Omental fat pad (tissue), 3 donors: ENCODE measurements at regions not wholly inside any gene's neighbourhood (a gene's known extent, or its start where the extent isn't known, plus 50 kb on each side); places are given as distances from the start of the nearest gene placed in this dataset. TPM values are rescaled to one million over a fixed set of nuclear protein-coding genes. Genes with fewer than 3 reads are reported as not detected.

Experiments used
- ATAC-seq: fragments of 150-250 bp; one replicate; pipeline ENCODE4 v1.9.1; 2016; ENCODE audit warnings: mild to moderate bottlenecking, moderate library complexity; ENCODE audit not compliant: low FRiP score
- DNase-seq: peaks from one replicate; pipeline ENCODE4 v3.0.0-alpha.2; 2019; ENCODE audit warnings: low spot score
- small RNA-seq: library from RNA; depleted of rRNA; stranded (forward); fragments of <200 nt; gene quantifications from one replicate; pipeline ENCODE3, GENCODE V24; 2016
- TF ChIP-seq, protein P1 (sequence below), 3 donors: fragments of 450-650 bp; IDR thresholded peaks; one replicate each; pipeline ENCODE4 v1.5.1; 2016 to 2017; ENCODE audit warnings: antibody characterized with exemption in 3 of 3, mild to moderate bottlenecking in 3 of 3, moderate library complexity in 2 of 3

DNA sequence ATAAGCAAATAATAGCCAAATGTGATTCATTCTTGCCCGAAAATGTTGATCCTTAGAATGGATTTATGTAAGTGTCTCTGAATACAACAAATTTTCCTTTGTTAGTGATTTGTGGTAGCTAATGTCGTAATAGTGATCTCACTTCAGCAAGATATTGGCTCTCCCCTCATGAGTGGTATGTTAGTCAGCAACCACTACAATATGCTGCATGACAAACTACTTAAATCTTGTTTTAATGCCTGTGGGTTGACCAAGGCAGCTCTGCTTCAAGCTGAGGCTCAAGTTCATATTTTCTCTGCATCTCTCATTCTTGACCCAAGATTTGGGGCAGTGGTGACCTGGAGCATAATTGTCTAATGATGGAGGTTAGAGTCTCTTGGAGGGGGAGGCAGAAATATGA, 49.8 kb upstream of the GALNT15 start:
- TF ChIP-seq, protein P1, sequence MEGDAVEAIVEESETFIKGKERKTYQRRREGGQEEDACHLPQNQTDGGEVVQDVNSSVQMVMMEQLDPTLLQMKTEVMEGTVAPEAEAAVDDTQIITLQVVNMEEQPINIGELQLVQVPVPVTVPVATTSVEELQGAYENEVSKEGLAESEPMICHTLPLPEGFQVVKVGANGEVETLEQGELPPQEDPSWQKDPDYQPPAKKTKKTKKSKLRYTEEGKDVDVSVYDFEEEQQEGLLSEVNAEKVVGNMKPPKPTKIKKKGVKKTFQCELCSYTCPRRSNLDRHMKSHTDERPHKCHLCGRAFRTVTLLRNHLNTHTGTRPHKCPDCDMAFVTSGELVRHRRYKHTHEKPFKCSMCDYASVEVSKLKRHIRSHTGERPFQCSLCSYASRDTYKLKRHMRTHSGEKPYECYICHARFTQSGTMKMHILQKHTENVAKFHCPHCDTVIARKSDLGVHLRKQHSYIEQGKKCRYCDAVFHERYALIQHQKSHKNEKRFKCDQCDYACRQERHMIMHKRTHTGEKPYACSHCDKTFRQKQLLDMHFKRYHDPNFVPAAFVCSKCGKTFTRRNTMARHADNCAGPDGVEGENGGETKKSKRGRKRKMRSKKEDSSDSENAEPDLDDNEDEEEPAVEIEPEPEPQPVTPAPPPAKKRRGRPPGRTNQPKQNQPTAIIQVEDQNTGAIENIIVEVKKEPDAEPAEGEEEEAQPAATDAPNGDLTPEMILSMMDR (IDR thresholded peaks at IDR 0.05) = no peak
- ATAC-seq (peak; percentile 56), DNase-seq (no peak)

Small RNA genes in the stretch of these regions (small RNA-seq; reads per million reads assigned to genes)
- gene MIR563 = not detected
